ENCODE measurements at regions not wholly inside any gene's neighbourhood (a gene's known extent, or its start where the extent isn't known, plus 50 kb on each side); places are given as distances from the start of the nearest gene placed in this dataset.

GRCh38 chr18:76679259-76679658 lies 143.1 kb upstream of the ZNF236 start:
- ChIA-PET POLR2A (ENCODE audit: unreplicated experiment) (no interaction called here), CTCF (interaction anchor here (0.9 kb wide), 1 partner anchor 281 kb away, joined by 3 read pairs; no protein-coding TSS in a partner anchor)
- no peak overlapping the region for H2BK120ac ChIP-seq (ENCODE audit: low read depth, low read length)
- BruUV-seq (replicated peaks) = no TSS peak
- H2AK9ac ChIP-seq (replicated peaks; ENCODE audit: low read depth, low read length, poor library complexity) = no peak overlapping the region
- no peak overlapping the region for H3K23ac ChIP-seq (ENCODE audit: low read depth, low read length)
- H3K79me1 ChIP-seq (ENCODE audit: low read depth in 1 of 2, low read length in 2 of 2) = no peaks in the 10 kb centered on the region
- no peak overlapping the region for H3K14ac ChIP-seq (replicated peaks; ENCODE audit: low read depth, low read length)
- 56% methylated on average over 4 of the region's 7 CpGs; no CpG with 5 or more reads in 1 of the 2 experiments for WGBS, 2 experiments (ENCODE audit: extremely low coverage in 2 of 2, insufficient read length in 1 of 2)
- no peak overlapping the region for H2BK5ac ChIP-seq (ENCODE audit: low read depth, low read length, poor library complexity, severe bottlenecking)
- no peaks in the 10 kb centered on the region for H3K9me3 ChIP-seq (ENCODE audit: control insufficient read depth, insufficient read depth, low read length)
- no peak overlapping the region for H3K4me3 ChIP-seq (ENCODE audit: insufficient read depth, low read depth, low read length)
- no peak overlapping the region for H4K91ac ChIP-seq (ENCODE audit: insufficient read depth, low read depth, low read length)
- H3K36me3 ChIP-seq (ENCODE audit: control insufficient read depth, insufficient read depth, low read length) = no peaks in the 10 kb centered on the region
- no peak overlapping the region for H3K56ac ChIP-seq (ENCODE audit: extremely low read depth, insufficient read depth, low read length)
- in situ Hi-C loops (cut with MboI; ENCODE audit: low sequenced_read_pairs) = no loop called here
- H2BK15ac ChIP-seq (ENCODE audit: low read depth, low read length) = no peak overlapping the region
- DNase-seq (no peak), ATAC-seq (ENCODE audit: low read depth) (no peak)
- no peak overlapping the region for H4K5ac ChIP-seq (ENCODE audit: low read depth, low read length)
- H3K4me1 ChIP-seq (ENCODE audit: control insufficient read depth, insufficient read depth, low read length) = no peaks in the 10 kb centered on the region
- H2AK5ac ChIP-seq (ENCODE audit: low read depth, low read length) = no peak overlapping the region
- H3K9me1 ChIP-seq (ENCODE audit: insufficient read depth, low read length) = no peaks in the 10 kb centered on the region
- no peak overlapping the region for H3K4me2 ChIP-seq (ENCODE audit: low read depth, low read length)
- no peak overlapping the region for H3K27ac ChIP-seq (ENCODE audit: insufficient read depth, low read length)
- H2AFZ ChIP-seq (replicated peaks; ENCODE audit: low read length, poor library complexity) = no peak overlapping the region
- H2BK20ac ChIP-seq (ENCODE audit: low read depth, low read length) = no peak overlapping the region
- peaks cover 37% of the 10 kb centered on the region for H3K27me3 ChIP-seq (ENCODE audit: control insufficient read depth, insufficient read depth, low read length)
- no peak overlapping the region for H3K4ac ChIP-seq (ENCODE audit: low read depth, low read length)
- H4K20me1 ChIP-seq (ENCODE audit: insufficient read depth, low read length) = no peaks in the 10 kb centered on the region
- H3K9ac ChIP-seq (ENCODE audit: low read depth, low read length) = no peak overlapping the region
- no peak for TF ChIP-seq CEBPB (IDR thresholded peaks at IDR 0.05; ENCODE audit: low read depth, low read length)
- TF ChIP-seq POLR2A (IDR thresholded peaks at IDR 0.05; ENCODE audit: low read depth, low read length) = no peak
- no peak for TF ChIP-seq ELK1 (IDR thresholded peaks at IDR 0.05; ENCODE audit: borderline replicate concordance, low read depth, low read length)
- peak; percentile 25; the same call in 1 of the 2 replicates for TF ChIP-seq SMC3 (IDR thresholded peaks at IDR 0.05; ENCODE audit: low read depth, low read length)
- TF ChIP-seq RCOR1 (IDR thresholded peaks at IDR 0.05; ENCODE audit: insufficient replicate concordance, low read length) = no peak
- peak; percentile 33; the same call in 1 of the 2 replicates for TF ChIP-seq CTCF (conservative IDR thresholded peaks at IDR 0.05; ENCODE audit: low read depth, low read length)
- TF ChIP-seq MXI1 (IDR thresholded peaks at IDR 0.05; ENCODE audit: borderline replicate concordance, low read depth, low read length) = no peak
- peak; percentile 22; the same call in 1 of the 2 replicates for TF ChIP-seq RAD21 (IDR thresholded peaks at IDR 0.05; ENCODE audit: low read length)
- TF ChIP-seq CHD1 (IDR thresholded peaks at IDR 0.05; ENCODE audit: low read depth, low read length) = no peak
- H3K18ac ChIP-seq (ENCODE audit: low read depth, low read length) = no peak overlapping the region
- dilution Hi-C loops (cut with HindIII; ENCODE audit: low sequenced_read_pairs, unreplicated experiment) = no loop called here
- no peak overlapping the region for H4K8ac ChIP-seq (ENCODE audit: low read depth in 2 of 2, low read length in 2 of 2)
- intact Hi-C loops (cut with micrococcal nuclease) = no loop called here

All from IMR-90 (cell line).